Hepatocyte (in vitro differentiated cells): ENCODE measurements at regions not wholly inside any gene's neighbourhood (a gene's known extent, or its start where the extent isn't known, plus 50 kb on each side); places are given as distances from the start of the nearest gene placed in this dataset.

ENCODE experiments used
- EZH2phosphoT487 ChIP-seq: fragments of 200-600 bp; sonication (generic); IDR thresholded peaks from one replicate; pipeline ENCODE4 v1.6.1; 2018; ENCODE audit warnings: antibody characterized with exemption, mild to moderate bottlenecking, low read depth, moderate library complexity; ENCODE audit not compliant: unreplicated experiment, severe bottlenecking
- TF ChIP-seq, protein P1 (sequence below): fragments of 200-600 bp; sonication (generic); IDR thresholded peaks from 2 replicates; pipeline ENCODE4 v1.5.1; 2016; ENCODE audit warnings: antibody characterized with exemption, mild to moderate bottlenecking; ENCODE audit not compliant: poor library complexity

DNA sequence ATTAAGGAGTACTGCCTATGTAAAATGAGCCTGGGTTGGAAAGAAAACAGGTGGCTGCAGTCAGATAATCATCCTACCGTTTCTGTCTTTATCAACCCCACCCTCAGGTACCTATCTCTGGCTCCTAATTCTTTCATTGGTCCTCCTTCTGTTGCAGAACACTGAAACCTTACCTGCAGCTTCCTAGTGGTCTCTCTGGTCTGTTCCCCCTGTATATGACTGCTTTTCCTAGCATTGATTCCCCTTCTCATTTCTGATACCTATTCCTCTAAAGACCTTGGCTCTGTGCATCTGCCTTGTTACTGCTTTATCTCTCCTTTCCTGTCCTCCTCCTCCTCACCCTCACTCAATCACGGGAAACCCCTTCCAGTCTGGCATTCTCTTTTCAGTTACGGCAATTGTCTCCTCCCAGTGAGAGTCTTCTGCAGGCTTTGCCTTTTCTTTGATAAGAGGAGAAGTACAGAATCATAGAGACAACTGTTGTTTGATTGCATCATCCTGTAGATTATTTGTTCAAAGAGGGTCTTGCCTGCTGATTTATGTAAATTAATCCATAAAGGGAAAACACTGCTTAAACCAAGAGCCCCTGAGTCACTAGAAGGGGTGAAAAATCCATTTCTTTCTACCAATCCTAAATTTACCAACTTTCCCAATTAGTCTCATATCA is 301.2 kb downstream of the AASDHPPT start:
- TF ChIP-seq, protein P1, sequence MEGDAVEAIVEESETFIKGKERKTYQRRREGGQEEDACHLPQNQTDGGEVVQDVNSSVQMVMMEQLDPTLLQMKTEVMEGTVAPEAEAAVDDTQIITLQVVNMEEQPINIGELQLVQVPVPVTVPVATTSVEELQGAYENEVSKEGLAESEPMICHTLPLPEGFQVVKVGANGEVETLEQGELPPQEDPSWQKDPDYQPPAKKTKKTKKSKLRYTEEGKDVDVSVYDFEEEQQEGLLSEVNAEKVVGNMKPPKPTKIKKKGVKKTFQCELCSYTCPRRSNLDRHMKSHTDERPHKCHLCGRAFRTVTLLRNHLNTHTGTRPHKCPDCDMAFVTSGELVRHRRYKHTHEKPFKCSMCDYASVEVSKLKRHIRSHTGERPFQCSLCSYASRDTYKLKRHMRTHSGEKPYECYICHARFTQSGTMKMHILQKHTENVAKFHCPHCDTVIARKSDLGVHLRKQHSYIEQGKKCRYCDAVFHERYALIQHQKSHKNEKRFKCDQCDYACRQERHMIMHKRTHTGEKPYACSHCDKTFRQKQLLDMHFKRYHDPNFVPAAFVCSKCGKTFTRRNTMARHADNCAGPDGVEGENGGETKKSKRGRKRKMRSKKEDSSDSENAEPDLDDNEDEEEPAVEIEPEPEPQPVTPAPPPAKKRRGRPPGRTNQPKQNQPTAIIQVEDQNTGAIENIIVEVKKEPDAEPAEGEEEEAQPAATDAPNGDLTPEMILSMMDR = no peak
- no peak for TF ChIP-seq EZH2phosphoT487
